ENCODE measurements at regions not wholly inside any gene's neighbourhood (a gene's known extent, or its start where the extent isn't known, plus 50 kb on each side); places are given as distances from the start of the nearest gene placed in this dataset.

GRCh38 chr12:25853316-25854095 lies 105.0 kb upstream of the RASSF8 start:
- Mint-ChIP-seq H3K27me3 (ENCODE audit: low read depth) (peaks cover 4% of the 10 kb centered on the region), H3K4me3 (no peak overlapping the region), H3K36me3 (ENCODE audit: low read depth) (no peaks in the 10 kb centered on the region), H3K27ac (no peak overlapping the region), H3K4me1 (no peaks in the 10 kb centered on the region), H3K9me3 (no peaks in the 10 kb centered on the region)
- TF ChIP-seq, protein P1, sequence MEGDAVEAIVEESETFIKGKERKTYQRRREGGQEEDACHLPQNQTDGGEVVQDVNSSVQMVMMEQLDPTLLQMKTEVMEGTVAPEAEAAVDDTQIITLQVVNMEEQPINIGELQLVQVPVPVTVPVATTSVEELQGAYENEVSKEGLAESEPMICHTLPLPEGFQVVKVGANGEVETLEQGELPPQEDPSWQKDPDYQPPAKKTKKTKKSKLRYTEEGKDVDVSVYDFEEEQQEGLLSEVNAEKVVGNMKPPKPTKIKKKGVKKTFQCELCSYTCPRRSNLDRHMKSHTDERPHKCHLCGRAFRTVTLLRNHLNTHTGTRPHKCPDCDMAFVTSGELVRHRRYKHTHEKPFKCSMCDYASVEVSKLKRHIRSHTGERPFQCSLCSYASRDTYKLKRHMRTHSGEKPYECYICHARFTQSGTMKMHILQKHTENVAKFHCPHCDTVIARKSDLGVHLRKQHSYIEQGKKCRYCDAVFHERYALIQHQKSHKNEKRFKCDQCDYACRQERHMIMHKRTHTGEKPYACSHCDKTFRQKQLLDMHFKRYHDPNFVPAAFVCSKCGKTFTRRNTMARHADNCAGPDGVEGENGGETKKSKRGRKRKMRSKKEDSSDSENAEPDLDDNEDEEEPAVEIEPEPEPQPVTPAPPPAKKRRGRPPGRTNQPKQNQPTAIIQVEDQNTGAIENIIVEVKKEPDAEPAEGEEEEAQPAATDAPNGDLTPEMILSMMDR (IDR thresholded peaks at IDR 0.05; ENCODE audit: unreplicated experiment in 3 of 3): no peak

DNA sequence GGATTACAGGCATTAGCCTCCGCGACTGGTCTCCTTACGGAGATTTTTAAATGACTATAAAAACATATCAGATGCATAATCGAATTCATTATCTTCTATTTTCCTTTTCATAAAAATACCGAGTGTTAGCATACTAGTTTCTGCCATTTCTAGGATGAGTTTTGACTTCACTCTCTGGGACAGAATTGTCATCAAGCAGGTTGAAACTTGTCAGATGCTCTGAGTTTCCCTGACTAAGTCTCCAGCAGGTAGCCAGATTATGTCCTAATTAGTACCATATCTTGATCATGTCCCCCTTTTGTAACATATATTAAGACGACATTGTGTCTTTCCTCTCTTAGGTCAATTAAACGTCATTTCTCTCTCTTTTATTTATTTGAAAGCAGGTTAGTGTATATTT lies 103.5 kb upstream of the RASSF8 start:
- Mint-ChIP-seq H3K36me3 (ENCODE audit: low read depth) (no peaks in the 10 kb centered on the region), H3K4me3 (no peak overlapping the region), H3K9me3 (no peaks in the 10 kb centered on the region), H3K27me3 (ENCODE audit: low read depth) (peaks cover 4% of the 10 kb centered on the region), H3K27ac (no peak overlapping the region), H3K4me1 (no peaks in the 10 kb centered on the region)
- TF ChIP-seq, protein P1 (IDR thresholded peaks at IDR 0.05; ENCODE audit: unreplicated experiment in 3 of 3): no peak

DNA sequence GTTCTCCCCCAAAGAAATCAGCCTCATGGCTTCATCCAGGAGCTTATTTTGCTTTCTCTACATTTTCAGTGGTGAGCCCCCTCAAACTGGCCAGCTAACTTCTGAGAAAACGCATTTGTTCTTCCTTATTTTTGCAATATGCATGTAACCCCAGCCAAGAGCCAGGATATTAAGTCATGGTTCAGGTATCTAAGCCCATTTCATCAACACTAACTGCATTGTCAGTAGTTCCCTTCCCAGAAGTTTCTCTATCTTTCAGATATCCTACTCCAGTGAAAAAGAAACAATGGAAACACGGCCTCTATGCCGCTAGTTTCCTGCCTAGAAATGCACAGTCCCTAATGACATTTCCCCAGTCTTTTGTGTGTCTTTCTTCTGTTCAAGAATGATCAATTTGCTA lies 102.8 kb upstream of the RASSF8 start:
- Mint-ChIP-seq H3K27ac (no peak overlapping the region), H3K4me1 (no peaks in the 10 kb centered on the region), H3K9me3 (no peaks in the 10 kb centered on the region), H3K27me3 (ENCODE audit: low read depth) (peaks cover 4% of the 10 kb centered on the region), H3K36me3 (ENCODE audit: low read depth) (no peaks in the 10 kb centered on the region), H3K4me3 (no peak overlapping the region)
- TF ChIP-seq, protein P1 (IDR thresholded peaks at IDR 0.05; ENCODE audit: unreplicated experiment in 3 of 3): no peak

GRCh38 chr12:25859976-25860375 lies 98.5 kb upstream of the RASSF8 start:
- no peak overlapping the region for H3K27ac Mint-ChIP-seq
- H3K4me3 Mint-ChIP-seq: no peak overlapping the region
- H3K27me3 Mint-ChIP-seq (ENCODE audit: low read depth): peaks cover 4% of the 10 kb centered on the region
- H3K9me3 Mint-ChIP-seq: no peaks in the 10 kb centered on the region
- no peaks in the 10 kb centered on the region for H3K36me3 Mint-ChIP-seq (ENCODE audit: low read depth)
- H3K4me1 Mint-ChIP-seq: no peaks in the 10 kb centered on the region
- TF ChIP-seq, protein P1 (IDR thresholded peaks at IDR 0.05; ENCODE audit: unreplicated experiment in 3 of 3): no peak

DNA sequence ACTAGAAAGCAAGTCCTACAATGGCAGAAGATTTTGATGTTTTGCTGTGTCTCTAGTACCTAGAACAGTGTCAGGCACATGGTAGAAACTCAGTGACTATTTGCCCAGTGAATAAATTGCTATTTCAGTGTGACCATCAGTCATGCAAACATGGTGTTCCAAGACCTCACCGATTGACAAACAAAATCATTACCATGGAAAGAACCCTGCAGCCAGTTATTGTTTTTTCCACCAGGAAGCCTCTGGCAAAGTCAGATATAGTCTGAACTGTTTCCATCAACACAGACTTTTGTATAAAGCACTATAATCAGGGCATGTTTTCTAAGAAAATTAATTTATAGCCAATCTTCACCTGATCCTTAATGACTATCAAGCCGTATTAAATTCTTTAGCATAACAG lies 97.3 kb upstream of the RASSF8 start:
- TF ChIP-seq, protein P1 (IDR thresholded peaks at IDR 0.05; ENCODE audit: unreplicated experiment in 3 of 3): no peak
- peaks cover 4% of the 10 kb centered on the region for H3K27me3 Mint-ChIP-seq (ENCODE audit: low read depth)
- no peak overlapping the region for H3K27ac Mint-ChIP-seq
- H3K4me3 Mint-ChIP-seq: no peak overlapping the region
- no peaks in the 10 kb centered on the region for H3K36me3 Mint-ChIP-seq (ENCODE audit: low read depth)
- H3K9me3 Mint-ChIP-seq: no peaks in the 10 kb centered on the region
- no peaks in the 10 kb centered on the region for H3K4me1 Mint-ChIP-seq
